22Rv1 (cell line): ENCODE measurements at regions not wholly inside any gene's neighbourhood (a gene's known extent, or its start where the extent isn't known, plus 50 kb on each side); places are given as distances from the start of the nearest gene placed in this dataset.
A peak's percentile ranks its signal among the peaks of the same experiment; 100 is the strongest.

Experiments used
- H3K27ac ChIP-seq: fragments of 450-650 bp; 2 replicates; pipeline ENCODE4 v1.5.1; 2017
- CTCF ChIP-seq: fragments of 450-650 bp; IDR thresholded peaks from 2 replicates; pipeline ENCODE4 v1.5.1; 2017; ENCODE audit warnings: mild to moderate bottlenecking
- ZFX ChIP-seq: fragments of 450-650 bp; IDR thresholded peaks from 2 replicates; pipeline ENCODE4 v1.6.1; 2017; ENCODE audit warnings: antibody characterized with exemption, borderline replicate concordance

DNA sequence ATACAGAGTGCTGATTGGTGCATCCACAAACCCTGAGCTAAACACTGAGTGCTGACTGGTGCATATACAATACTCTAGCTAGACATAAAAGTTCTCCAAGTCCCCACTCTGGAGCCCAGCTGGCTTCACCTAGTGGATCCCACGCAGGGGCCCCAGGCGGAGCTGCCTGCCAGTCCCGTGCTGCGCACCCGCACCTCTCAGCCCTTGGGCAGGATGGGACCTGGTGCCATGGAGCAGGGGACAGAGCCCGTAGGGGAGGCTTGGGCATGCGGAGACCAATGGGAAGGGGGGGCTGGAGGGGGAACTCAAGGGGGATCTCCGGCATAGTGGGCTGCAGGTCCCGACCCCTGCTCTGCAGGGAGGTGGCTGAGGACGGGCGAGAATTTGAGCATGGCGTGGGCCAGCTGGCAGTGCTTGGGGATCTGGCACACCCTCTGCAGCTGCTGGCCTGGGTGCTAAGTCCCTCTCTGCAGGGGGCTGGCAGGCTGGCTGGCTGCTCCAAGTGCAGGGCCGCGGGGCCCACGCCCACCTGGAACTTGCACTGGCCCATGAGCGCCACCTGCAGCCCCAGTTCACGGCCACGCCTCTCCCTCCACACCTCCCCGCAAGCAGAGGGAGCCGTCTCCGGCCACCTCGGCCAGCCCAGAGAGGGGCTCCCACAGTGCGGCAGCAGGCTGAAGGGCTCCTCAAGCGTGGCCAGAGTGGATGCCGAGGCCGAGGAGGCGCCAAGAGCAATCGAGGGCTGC, 104.9 kb downstream of the NTMT2 start:
- TF ChIP-seq CTCF (peak; percentile 13; the same call in 1 of the 2 replicates), ZFX (no peak)
- H3K27ac ChIP-seq, result no peak overlapping the region

GRCh38 chr1:170252851-170253579, 107.3 kb downstream of the NTMT2 start:
- H3K27ac ChIP-seq, result no peak overlapping the region
- TF ChIP-seq ZFX, result no peak
- no peak for TF ChIP-seq CTCF

- no peak overlapping the region for H3K27ac ChIP-seq
- TF ChIP-seq ZFX, result no peak
- no peak for TF ChIP-seq CTCF
Observed at GRCh38 chr1:170254371-170254770, 108.6 kb downstream of the NTMT2 start.

DNA sequence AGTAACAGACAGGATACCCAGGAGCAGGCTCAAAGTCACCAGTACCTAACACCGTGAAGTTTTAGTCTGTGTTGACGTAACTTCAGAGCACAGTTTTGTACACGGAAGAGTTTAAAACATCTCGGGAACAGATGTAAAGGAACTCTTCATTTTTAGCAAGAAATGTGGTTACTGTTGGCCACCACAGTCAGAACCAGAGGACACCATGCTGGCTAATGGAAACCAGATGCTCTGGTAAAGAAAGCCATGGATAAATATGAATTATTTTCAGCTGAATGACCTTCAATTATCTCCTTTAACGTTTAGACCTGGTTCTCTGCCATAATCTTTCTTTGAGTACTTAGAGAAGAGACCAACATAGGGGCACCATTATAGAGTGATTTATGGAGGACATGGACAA, 115.9 kb downstream of the NTMT2 start:
- no peak overlapping the region for H3K27ac ChIP-seq
- TF ChIP-seq CTCF, result no peak
- no peak for TF ChIP-seq ZFX

GRCh38 chr1:170262276-170262939, 116.6 kb downstream of the NTMT2 start:
- TF ChIP-seq ZFX (no peak), CTCF (no peak)
- H3K27ac ChIP-seq, result no peak overlapping the region

GRCh38 chr1:170265234-170265633, 119.5 kb downstream of the NTMT2 start:
- H3K27ac ChIP-seq, result no peak overlapping the region
- no peak for TF ChIP-seq ZFX
- TF ChIP-seq CTCF, result no peak

DNA sequence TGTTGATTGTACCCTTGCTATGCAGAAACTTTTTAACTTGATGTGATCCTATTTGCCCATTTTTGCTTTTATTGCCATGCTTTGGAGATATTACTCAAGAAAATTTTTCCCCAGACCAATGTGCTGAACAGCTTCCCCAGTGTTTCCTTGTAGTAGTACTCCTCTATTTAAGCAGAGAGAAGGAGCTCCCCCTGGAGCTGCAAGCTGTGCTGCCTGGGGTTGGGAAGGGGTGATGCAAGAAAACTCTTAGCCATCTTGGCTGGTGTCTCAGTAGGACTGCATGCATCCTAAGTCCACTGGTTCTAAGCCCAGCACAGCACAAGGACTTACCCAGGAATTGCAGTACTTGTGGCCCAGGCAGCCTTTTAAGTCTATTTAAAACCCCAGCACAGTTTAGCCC, 121.6 kb downstream of the NTMT2 start:
- TF ChIP-seq CTCF (no peak), ZFX (no peak)
- no peak overlapping the region for H3K27ac ChIP-seq
